GM12873 (cell line): ENCODE measurements at regions not wholly inside any gene's neighbourhood (a gene's known extent, or its start where the extent isn't known, plus 50 kb on each side); places are given as distances from the start of the nearest gene placed in this dataset.

Experiments
- TF ChIP-seq, protein P1 (sequence below): IDR thresholded peaks from 2 replicates; pipeline ENCODE4 v1.5.1; 2012; ENCODE audit warnings: low read depth, mild to moderate bottlenecking, moderate library complexity, low read length, control low read depth; ENCODE audit not compliant: insufficient read depth; ENCODE audit errors: missing control alignments

DNA sequence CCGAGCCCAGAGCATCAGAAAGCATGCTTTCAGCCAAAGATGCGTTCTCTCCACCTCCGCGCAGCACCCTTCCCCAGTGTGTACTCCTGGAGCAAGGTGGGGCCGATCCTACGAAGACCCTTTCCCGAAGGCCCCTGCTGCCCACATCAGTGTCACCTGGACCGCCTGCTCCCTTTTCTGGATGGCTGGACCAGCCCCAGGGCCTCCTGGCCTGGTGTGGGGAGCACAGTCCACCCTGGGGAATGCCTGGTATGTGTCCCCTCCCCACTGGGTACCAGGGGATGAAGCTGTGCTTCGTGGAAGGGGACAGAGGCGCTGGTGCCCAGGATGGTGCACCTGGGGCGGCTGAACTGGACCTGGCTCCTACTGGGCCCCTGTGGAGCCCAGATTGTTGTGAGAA is 173.8 kb downstream of the SEC14L1 start:
- TF ChIP-seq, protein P1, sequence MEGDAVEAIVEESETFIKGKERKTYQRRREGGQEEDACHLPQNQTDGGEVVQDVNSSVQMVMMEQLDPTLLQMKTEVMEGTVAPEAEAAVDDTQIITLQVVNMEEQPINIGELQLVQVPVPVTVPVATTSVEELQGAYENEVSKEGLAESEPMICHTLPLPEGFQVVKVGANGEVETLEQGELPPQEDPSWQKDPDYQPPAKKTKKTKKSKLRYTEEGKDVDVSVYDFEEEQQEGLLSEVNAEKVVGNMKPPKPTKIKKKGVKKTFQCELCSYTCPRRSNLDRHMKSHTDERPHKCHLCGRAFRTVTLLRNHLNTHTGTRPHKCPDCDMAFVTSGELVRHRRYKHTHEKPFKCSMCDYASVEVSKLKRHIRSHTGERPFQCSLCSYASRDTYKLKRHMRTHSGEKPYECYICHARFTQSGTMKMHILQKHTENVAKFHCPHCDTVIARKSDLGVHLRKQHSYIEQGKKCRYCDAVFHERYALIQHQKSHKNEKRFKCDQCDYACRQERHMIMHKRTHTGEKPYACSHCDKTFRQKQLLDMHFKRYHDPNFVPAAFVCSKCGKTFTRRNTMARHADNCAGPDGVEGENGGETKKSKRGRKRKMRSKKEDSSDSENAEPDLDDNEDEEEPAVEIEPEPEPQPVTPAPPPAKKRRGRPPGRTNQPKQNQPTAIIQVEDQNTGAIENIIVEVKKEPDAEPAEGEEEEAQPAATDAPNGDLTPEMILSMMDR, result no peak

DNA sequence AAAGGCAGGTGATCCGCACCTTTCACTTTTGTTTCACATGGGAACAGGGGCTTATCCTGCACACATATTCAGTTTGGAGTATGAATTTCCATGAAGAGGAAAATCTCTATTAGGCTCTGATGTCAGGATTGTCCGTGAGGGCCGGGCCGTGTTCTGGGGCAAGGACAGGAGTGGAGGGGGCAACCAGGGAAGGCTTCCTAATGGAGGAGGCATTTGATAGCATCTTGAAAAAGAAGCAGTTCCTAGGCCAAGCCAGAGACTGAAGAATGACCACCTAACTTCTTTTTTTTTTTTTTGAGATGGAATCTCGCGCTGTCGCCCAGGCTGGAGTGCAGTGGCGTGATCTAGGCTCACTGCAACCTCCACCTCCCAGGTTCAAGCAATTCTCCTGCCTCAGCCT is 174.2 kb downstream of the SEC14L1 start:
- TF ChIP-seq, protein P1, result no peak

DNA sequence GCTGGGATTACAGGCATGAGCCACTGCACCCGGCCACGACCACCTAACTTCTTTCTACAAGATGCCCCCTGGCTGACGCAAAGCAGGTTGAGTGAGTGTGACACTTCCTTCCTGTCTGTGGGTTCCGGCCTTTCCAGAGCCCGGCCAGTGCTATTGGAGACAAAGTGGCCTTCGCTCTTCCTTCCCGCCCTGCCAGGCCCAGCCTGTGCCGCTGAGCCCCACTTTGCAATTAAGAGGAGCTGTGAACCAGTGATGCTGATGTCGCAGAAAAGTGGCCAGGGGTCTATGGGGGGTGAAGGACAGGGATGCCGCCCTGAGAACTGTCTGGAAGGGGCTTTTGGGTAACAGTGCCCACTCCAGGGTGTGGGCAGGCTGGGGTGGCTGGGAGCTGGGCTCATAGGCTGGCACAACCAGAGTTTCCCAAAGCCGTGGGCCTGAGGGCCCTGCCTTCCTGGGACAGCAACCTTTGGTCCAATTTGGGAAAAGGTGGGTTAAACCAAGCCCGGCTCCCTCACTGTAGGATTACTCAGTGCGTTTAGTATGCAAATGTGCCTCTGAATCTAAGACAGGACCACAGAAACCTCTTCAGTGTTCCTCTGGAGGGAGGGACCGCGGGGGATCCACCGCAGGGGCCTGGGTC is 174.9 kb downstream of the SEC14L1 start:
- TF ChIP-seq, protein P1, result no peak

DNA sequence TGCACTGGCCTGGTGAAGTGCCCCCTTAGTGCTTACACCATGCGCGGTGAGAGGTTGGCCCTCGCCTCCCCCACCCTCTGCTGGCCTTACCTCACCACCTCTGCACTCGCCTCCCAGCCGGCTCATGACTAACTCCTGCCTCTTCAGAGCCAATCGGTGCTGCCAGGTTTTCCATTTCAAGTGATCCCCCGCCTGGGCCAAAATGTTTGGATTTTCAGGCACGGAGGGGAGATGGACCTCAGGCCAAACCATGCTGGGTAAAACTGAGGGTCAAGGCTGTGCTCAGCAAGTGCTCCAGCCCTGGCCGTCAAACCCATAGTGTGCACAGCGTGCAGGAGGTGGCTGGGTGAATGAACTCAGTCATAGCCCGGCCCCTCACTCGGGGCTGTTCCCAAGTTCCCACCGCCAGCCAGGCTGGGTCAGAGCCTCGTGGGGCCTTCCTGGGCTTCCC is 175.4 kb downstream of the SEC14L1 start:
- TF ChIP-seq, protein P1, result no peak

DNA sequence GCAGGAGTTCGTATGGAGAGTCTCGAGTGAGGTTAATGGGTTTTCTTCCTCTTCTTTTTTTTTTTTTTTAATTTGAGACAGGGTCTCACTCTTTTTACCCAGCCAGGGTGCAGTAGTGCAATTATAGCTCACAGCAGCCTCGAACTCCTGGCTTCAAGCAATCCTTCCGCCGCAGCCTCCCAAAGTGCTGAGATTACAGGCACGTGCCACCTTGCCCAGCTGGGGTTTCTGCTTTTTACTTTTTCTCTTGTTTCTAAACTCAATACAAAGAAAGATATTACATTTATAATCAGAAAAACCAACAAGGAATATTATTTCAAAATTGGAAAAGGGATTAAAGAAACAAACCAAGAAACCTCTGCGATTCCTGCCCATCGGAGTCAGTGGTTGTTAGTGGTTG is 175.9 kb downstream of the SEC14L1 start:
- TF ChIP-seq, protein P1, result no peak

DNA sequence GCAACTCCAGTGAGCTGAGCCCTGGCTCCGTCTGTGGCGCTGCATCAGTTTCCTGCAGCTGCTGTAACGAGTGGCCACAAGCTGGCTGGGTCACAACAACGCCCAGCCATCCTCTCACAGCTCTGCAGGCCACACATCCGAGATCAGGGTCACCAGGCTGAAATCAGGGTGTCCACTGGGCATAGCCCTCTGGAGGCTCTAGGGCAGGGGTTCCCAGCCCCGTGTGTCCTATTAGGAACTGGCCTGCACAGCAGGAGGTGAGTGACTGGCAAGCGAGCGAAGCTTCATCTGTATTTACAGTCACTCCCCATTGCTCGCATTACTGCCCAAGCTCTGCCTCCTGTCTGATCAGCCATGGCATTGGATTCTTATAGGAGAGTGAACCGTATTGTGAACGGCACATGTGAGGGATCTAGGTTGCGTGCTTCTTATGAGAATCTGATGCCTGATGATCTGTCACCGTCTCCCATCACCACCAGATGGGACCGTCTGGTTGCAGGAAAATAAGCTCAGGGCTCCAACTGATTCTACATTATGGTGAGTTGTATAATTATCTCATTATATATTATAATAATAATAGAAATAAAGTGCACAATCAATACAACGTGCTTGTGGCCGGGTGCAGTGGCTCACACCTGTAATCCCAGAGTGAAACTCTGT is 176.5 kb downstream of the SEC14L1 start:
- TF ChIP-seq, protein P1, result no peak

DNA sequence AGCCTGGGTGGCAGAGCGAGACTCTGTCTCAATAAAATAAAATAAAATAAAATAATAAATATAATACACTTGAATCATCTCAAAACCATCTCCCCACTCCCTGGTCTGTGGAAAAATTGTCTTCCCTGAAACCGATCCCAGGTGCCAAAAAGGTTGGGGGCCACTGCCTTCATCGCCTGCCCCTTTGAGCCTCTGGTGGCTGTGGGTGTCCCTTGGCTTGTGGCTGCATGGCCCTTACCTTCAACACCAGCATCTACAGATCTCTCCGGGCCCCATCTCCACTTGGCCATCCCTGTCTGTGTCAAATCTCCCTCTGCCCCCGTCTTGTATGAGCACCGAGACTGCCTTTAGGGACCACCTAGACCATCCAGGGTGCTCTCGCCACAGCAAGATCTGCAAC is 177.3 kb downstream of the SEC14L1 start:
- TF ChIP-seq, protein P1, result no peak
